ENCODE measurements at regions not wholly inside any gene's neighbourhood (a gene's known extent, or its start where the extent isn't known, plus 50 kb on each side); places are given as distances from the start of the nearest gene placed in this dataset.

DNA sequence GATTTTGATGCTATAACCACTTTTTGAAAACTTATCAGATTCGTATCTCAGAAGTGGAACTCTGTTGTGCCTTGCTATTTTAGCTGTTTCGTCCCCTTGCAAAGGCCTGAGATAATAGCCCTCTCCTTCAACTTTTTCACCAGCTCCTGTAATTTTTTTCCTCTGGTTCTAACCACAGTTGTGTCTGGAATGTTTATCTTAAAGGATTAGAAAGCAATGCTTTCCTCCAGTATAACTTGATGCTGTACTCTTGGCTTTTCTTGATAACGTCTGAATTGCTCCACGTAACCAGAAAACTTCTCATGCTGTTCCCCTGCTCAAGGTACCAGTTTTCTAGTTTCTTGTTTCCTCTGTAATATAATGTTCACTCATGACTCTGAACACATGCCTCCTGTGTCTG, 209.4 kb downstream of the DTWD2 start:
- no peak for DNase-seq (ENCODE audit: low read depth, low spot score)

DNA sequence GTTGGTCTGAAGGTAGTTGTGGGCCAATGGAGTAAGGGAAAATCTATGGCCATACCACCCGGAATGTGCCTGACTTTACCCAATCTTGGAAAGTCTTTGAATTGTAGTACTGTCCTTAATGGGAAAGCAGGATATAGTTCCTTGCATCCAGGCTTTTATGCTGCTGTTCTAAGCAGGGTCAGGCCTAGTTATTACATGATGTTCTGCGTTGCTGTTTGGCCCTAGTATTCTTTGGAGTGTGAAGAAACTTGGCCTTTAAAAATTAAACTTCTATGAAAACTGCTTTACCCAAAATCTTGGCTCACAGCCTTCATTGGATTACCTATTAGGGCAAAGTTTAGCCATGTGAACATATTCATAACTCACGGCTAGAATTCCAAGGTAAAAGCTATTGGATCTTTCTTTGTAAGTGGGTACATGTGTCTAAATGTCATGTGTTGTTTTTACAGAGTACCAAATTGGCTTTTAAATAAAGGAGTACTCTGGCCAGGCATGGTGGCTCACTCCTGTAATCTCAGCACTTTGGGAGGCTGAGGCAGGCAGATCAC, 211.1 kb downstream of the DTWD2 start:
- no peak for DNase-seq (ENCODE audit: low read depth, low spot score)

DNA sequence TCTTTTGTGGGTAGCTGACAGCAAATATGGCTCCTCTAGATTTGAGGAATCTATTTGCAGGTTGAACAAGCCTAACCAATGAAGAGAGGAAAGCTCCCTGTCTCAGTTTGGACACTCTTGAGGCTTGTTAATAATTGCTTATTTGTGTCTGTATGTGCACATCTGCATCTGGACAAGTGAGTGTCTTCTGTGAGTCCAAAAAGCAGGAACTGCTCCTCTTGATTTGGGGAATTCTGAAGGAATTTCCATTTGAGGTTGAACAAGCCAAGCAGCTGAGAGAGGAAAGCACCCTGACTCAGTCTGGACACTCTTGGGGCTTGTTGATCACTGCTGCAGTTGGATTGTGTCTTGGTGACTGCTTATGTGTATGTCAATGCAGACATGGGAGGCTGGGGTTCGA, 211.6 kb downstream of the DTWD2 start:
- no peak for DNase-seq (ENCODE audit: low read depth, low spot score)

DNA sequence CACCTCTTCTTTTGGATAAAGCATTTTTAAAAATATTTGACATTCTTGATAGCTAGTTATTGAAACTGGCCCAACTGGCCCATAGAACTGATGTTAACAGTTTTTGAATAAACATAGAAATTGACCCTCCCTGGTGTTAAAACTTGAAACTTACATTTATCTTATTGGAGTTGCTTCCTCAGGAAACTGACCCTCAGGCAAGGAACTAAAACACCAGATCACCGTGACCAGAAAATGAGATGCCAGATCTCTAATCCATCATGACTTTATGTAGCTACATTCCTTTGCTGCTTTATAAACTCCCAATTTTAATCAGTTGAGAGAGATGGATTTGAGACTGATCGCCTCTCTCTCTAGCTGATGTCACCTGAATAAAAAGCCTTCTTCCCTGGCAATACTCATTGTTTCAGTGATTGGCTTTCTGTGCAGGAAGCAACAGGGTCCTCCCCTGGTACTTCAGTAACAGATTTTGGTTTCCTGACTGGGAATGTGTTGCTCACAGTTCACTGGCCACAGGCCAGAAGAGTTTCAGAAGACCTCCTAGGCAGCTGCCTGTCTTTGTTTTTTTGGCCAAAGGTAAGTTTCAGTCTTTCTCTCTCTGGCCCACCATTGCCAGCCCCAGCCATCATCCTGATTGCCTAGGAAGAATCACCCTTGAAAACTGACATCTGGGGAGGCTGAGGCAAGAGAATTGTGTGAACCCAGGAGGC, 212.4 kb downstream of the DTWD2 start:
- no peak for DNase-seq (ENCODE audit: low read depth, low spot score)

DNA sequence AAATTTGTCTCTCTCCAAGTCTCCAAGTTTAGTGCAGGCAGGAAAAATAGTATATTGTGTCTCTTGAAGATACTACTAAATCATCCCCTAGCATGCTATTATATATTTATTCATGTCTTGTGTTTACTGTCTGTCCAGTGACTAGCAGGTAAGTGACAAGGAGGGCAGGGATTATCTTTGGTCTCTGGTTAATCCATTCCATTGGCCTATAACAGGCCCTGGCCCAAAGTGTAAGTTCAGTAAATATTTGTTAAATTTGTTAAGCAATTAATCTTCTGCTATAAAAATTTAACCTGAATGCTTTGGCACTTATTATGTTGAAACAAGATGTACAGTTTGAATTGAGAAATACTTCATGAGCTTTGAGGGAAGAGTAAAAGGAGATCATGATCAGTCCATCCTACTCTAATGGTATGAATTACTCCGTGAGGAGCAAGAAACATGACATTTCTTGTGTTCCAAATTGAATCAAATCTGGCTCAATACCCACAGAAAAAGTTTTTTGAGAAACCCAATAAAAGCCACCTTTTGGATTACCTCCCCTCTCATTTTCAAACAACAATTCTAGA, 219.7 kb downstream of the DTWD2 start:
- DNase-seq (ENCODE audit: low read depth, low spot score): no peak

DNA sequence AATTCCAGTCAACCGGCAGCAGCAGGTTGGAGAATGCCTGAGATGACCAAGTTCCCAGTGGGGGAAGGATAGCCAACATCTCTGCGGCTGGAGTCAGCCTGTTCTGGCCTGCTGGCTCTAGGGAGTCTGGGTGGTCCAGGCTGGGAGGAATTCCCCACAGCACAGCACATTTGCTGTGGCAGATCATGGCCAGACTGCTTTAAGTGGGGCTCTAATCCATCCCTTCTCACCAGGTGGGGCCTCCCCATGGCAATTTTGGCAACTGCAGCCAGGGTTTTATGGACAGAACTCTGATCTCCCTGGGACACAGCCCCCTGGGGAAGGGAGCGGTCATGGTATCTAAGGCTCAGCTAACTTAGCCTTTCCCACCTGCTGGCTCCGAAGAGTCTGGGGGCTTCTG, 226.1 kb downstream of the DTWD2 start:
- peak; percentile 6 for DNase-seq (ENCODE audit: low read depth, low spot score)

DNA sequence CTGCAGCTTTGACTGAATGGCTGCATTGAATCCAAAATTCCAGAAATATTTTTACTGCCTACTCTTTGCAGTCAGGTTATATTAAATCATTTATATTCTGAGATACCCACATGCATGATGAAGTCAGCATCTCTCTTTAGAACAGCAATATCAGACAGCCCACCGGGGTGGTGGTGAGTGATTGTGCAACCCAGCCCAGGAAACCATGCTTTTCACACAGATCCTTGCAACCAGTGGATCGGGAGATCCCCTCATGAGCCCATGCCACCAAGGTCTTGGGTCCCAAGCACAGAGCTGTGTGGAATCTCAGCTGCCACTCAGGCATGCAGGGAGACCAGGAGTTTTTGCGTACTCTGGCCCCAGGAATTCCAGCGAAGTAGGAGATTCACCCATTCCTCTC, 226.5 kb downstream of the DTWD2 start:
- no peak for DNase-seq (ENCODE audit: low read depth, low spot score)

DNA sequence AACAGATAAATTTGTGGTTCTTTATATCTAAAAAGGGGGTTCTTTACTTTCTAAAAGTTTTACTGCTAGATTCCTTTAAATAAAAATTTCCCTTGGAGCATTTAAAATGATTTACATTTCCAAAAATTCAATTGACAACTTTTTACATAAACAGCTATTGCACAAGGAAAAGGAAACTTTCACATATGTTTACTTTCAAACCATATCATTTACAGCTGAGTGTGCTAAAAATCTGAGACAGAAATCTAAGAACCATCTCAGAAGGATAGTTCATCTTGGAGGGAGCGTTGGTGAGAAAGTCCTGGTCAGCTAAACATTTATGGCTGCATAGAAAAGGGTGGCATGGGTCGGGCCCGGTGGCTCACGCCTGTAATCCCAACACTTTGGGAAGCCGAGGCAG, 235.4 kb downstream of the DTWD2 start:
- DNase-seq (ENCODE audit: low read depth, low spot score): no peak

DNA sequence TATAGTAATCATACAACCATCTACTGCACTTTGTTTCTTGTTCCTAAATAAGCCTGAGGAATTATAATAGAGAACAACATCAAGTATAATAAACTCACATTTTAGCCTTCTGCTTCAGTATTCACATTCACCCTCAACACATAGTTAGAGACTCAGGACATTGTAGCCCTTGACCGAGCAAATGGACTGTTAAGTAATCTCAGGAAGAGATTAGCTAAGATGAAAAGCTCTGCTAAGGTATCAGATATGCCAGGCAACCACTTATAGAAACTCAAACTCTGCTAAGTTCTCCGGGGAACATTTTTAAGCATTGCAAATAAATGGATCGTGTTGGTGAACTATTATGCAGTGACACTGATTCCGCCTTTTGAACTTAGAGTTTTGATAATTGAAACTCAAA, 252.0 kb downstream of the DTWD2 start:
- no peak for DNase-seq (ENCODE audit: low read depth, low spot score)

DNA sequence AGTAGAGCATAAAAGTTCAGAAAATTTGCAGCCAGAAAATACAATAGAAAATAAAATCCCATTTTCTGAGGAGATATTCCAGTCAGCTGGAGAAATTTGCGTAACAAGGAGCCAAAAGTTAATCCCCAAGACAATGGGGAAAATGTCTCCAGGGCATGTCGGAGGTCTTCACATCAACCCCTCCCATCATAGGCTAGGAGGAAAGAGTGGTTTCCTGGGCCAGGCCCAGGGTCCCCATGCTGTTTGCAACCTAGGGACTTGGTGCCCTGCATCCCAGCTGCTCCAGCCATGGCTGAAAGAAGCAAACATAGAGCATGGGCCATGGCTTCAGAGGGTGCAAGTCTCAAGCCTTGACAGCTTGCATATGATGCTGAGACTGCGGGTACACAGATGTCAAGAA, 255.0 kb downstream of the DTWD2 start:
- DNase-seq (ENCODE audit: low read depth, low spot score): peak; percentile 18

DNA sequence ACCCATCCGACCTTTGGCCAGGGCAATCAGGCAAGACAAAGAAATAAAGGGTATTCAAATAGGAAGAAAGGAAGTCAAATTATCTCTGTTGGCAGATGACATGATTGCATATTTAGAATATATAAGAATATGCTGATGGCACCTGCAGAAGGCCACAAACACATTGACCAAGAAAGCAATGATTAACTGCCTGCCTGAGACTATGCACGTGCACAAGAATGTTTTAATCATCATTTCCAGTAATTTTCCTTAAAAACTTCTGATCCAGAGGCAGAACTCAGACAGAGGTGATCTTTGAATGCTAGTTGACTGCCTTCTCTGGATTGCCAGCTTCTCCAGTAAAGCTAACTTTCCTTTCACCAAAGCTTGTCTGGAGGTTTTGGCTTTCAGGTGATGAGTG, 260.2 kb downstream of the DTWD2 start:
- DNase-seq (ENCODE audit: low read depth, low spot score): no peak

DNA sequence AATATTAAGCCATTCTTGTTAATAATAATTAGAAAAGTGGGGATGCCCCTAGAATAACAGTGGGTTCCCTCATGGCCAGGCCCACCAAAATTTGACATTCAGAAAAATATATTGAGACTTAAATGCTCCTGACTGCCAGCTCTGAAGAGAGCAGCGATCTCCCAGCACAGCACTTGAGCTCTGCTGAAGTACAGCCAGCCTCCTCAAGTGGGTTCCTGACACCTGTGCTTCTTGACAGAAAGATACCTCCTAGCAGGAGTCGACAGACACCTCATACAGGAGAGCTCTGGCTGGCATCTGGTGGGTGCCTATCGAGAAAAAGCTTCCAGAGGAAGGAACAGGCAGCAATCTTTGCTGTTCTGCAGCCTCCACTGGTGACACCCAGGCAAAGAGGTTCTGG, 261.5 kb downstream of the DTWD2 start:
- DNase-seq (ENCODE audit: low read depth, low spot score): no peak

DNA sequence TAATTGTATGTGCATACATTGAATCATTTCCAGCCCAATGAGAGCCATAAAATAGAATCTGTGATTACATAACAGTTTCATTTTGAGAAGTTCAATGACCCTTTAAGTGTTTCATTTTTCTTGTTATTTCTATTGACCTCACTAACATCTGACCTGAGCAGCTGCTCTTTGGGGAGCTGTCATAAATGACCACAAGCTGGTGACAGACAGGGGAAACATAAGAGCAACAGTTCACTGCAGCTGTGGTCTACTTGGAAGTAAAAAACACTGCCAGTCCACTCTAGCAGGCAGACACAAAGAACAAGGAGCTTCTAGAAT, 265.4 kb downstream of the DTWD2 start:
- DNase-seq (ENCODE audit: low read depth, low spot score): no peak

DNA sequence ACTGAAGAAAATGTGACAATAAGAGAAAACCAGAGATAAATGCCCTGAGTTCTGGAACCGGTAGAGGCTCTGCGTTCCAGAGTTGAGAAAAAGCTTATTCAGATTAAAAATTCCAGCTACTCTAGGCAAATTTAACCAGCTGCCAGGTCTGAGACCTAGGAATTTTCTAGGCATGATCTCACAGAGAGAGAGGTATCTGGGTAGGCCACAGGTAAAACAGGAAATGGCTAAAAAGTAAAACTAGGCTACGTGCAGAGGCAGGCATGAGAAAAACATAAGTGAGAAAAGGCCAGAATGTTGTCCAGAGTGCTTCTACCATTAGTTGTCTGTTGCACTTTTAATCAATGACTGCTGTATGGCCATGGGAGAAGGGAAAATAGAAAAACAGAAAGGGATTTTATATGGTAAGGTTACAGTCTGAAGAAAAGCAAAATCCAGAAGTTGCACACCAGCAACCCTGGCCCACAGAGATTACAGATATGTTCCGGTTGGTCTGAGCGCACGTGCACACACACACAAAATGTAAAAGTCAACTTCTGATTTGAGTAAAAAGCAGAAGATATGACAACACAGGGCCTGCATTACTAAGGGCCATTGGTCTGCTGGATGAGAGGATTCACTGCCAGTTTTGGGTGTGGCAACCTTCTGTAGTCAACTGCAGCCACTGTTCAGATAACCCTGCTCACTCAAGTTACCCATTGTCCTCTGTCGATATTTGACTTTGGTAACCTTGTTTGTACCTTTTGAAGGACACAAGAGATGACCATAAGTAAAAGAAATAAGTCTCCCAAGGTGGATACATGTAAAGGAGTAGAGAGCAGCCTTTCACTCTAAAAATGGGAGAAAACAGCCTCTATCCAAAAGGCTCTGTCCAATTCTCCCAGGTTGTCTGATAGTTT, 266.0 kb downstream of the DTWD2 start:
- DNase-seq (ENCODE audit: low read depth, low spot score): no peak

DNA sequence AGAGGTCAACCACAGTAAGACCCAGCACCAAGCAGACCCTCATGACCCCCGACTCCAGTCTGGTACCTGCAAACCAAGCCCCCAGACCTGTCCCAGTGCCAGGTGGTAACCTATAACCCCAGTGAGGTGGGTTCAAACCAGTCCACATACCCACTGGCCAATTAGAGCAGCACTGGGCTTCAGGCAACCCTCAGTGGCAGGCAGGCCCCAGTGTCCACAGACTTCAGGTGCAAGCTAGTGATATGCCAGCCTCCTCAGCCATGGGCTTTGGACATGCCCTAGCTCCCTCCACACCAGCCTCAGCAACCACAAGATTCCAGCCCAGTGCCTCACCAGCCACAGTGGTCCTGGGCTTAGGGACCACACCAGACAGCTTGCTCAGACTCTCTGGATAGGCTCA, 276.6 kb downstream of the DTWD2 start:
- no peak for DNase-seq (ENCODE audit: low read depth, low spot score)

DNA sequence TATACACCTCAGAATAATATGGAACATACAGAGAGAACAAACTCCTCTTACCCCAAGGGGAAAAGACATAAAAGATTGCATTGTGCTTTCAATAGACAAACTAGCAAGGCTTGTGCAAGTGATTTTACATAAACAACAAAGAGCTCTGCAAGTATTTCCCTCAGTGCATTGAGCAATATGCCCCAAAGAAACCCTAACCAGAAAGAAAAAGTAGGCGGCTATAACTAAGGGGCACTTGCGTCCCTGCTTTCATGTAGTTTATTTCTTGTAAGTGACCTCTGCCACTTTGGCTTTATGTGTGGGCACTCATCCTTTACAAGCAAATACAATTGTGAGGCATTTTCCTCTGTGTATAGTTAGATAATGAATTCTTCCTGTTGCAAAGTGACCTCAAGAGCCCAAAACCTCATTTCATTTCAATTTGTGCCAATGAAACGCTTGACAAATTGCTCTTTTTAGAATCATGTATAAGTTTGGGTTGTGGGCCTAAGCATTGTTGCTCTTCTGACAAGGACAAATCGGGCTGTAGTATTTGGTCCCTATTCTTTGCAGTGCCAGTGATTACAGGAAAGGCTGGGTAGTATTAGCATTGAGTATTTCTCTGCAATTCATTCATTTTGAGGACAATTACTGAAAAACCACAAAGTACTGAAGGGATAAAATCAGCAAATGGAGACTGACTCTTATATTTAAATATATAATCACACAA, 282.2 kb downstream of the DTWD2 start:
- DNase-seq (ENCODE audit: low read depth, low spot score): no peak

DNA sequence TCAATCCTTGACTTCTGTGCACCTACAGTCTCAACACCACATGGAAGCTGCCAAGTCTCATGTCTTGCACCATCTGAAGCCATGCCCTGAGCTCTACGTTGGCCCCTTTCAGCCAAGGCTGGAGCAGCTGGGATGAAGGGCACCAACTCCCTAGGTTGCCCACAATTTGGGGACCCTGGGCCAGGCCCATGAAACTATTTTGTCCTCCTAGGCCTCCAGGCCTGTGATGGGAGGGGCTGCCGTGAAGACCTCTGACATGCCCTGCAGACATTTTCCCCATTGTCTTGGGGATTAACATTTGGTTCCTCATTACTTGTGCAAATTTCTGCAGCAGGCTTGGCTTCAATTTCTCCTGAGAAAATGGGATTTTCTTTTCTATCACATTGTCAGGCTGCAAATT, 285.1 kb downstream of the DTWD2 start:
- no peak for DNase-seq (ENCODE audit: low read depth, low spot score)

DNA sequence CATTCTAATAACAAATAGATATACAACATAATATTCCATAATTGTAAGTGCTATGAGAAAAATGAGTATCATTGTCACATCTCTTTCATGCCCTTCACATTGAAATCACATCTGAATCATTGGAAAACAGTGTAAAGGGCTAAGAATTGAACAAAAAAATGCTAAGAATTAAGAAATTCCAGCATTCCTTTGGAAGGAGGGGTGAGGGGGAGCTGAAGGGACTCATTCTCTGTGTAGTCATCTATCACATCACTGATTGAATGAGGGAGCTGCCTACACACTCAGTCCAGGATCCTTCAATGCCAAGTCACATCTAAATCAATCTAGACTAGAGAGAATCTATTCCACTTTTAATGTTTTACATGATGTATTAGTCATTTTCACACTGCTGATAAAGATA, 286.6 kb downstream of the DTWD2 start:
- no peak for DNase-seq (ENCODE audit: low read depth, low spot score)

DNA sequence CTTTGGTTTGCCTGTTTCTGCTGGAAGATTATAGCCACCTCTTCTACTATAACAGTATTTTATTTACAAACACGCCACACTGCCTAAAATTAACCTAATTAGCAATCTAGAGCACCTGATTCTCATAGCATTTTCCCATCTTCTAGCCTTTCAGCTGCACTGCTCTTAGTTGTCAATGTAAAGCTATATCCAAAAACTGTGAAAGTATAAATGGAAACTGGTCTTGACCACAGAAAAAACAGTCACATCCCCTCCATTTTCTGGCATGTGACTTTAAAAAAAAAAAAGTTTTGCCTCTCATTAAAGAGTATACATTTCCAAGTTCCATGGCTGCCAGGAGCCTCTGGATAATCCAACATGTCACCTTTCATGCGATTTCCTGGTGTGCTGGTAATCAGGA, 287.8 kb downstream of the DTWD2 start:
- DNase-seq (ENCODE audit: low read depth, low spot score): no peak

DNA sequence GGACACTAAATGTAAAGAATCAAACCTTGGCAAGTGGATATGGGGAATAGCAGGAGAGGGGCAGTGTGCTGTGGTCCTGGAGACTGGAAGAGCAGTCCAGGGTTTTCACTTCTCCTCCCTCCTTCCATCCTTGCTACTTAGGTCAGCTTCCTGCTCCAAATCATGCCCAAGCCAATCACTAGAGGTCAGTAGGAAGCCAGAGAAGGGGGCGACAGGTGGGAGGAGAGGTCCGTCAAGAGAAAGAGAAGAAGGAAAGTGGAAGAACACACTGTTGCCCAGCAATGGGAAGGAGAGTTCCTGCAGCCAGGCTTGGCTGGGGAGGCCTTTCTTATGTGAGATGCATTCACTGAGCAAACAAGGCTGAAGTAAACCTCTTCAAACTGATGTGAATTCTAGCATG, 289.6 kb downstream of the DTWD2 start:
- peak; percentile 59 for DNase-seq (ENCODE audit: low read depth, low spot score)

DNA sequence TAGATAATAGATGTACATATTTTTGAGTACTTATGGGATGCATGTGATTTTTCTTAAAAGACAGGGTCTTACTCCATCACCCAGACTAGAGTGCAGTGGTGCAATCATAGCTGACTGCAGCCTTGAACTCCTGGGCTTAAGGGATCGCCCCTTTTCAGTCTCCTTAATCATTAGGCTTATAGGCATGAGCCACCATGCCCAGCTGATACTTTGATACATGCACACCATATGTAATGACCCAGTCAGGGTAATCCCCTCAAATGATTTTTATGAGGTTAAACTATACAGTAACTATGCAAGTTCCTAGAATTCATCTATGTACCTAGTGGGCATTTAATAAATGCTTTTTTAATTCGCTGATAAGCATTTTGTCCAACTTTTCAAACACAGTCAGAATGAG, 292.3 kb downstream of the DTWD2 start:
- DNase-seq (ENCODE audit: low read depth, low spot score): no peak

DNA sequence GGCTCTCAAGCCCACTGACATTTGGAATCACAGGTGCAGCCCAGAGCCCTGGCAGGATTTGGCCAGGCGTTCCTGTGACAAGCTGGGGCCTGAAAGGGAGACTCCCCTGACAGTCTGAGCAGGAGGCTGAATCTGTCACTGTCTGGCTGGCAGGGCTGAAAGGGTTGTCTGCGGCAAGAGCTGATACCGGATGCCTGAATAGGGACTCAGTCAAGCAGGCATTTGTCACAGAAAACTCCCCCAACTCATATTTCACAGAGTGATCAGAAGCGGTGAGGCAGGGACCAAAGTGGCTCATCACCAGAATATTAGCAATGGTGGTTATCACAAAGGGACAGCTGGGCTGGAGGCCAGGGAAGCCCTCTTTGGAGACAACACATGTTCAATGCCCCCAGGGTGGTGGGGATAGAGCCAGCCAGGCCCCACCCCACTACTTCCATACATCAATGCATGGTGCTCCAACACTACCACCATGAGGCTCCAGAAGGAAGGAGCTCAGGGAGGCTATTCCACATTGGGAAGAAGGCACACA, 295.5 kb downstream of the DTWD2 start:
- peak; percentile 81 for DNase-seq (ENCODE audit: low read depth, low spot score)

Data from ELF-1 (cell line).